Activated CD4-positive, CD25-positive, alpha-beta regulatory T cell (primary cell): ENCODE measurements at regions not wholly inside any gene's neighbourhood (a gene's known extent, or its start where the extent isn't known, plus 50 kb on each side); places are given as distances from the start of the nearest gene placed in this dataset.
A peak's percentile ranks its signal among the peaks of the same experiment; 100 is the strongest.

Experiments
- DNase-seq, 4 experiments: peaks; one replicate each; lab custom pipeline; 2025; lab: John Stamatoyannopoulos, UW

- DNase-seq: no peak
These were observed 196.3 kb upstream of the TANK start for GRCh38 chr2:160963957-160964356.

GRCh38 chr2:160967523-160967922, 192.7 kb upstream of the TANK start:
- DNase-seq: no peak

GRCh38 chr2:160968183-160968582, 192.0 kb upstream of the TANK start:
- no peak for DNase-seq

- DNase-seq: no peak
These were observed 189.9 kb upstream of the TANK start for GRCh38 chr2:160970052-160970965.

GRCh38 chr2:160973991-160974390, 186.2 kb upstream of the TANK start:
- no peak for DNase-seq

GRCh38 chr2:160974803-160975202, 185.4 kb upstream of the TANK start:
- DNase-seq: no peak

GRCh38 chr2:160976797-160977196, 183.4 kb upstream of the TANK start:
- DNase-seq: no peak

- no peak for DNase-seq
These were observed 182.9 kb upstream of the TANK start for GRCh38 chr2:160977376-160977775.

GRCh38 chr2:160977854-160978253, 182.4 kb upstream of the TANK start:
- DNase-seq: no peak

- no peak for DNase-seq
These were observed 175.7 kb upstream of the TANK start for GRCh38 chr2:160984426-160985077.

GRCh38 chr2:160989778-160990177, 170.4 kb upstream of the TANK start:
- no peak for DNase-seq

- DNase-seq: no peak
These were observed 166.6 kb upstream of the TANK start for GRCh38 chr2:160993654-160994061.

- DNase-seq: peak; percentile 38 to 55 (median 40)
These were observed 165.9 kb upstream of the TANK start for GRCh38 chr2:160994141-160995002.

GRCh38 chr2:160996584-160996983, 163.6 kb upstream of the TANK start:
- DNase-seq: no peak

GRCh38 chr2:161004379-161004778, 155.8 kb upstream of the TANK start:
- DNase-seq: no peak

- DNase-seq: no peak
These were observed 155.1 kb upstream of the TANK start for GRCh38 chr2:161005170-161005569.

- DNase-seq: no peak
These were observed 151.9 kb upstream of the TANK start for GRCh38 chr2:161008311-161008710.

- DNase-seq: no peak
These were observed 149.7 kb upstream of the TANK start for GRCh38 chr2:161010503-161011015.

- DNase-seq: no peak
These were observed 142.3 kb upstream of the TANK start for GRCh38 chr2:161017780-161018470.

- DNase-seq: no peak
These were observed 140.9 kb upstream of the TANK start for GRCh38 chr2:161019311-161019710.

- DNase-seq: no peak
These were observed 139.8 kb upstream of the TANK start for GRCh38 chr2:161020437-161020836.

- no peak for DNase-seq
These were observed 131.6 kb upstream of the TANK start for GRCh38 chr2:161028581-161028980.
